Urinary bladder (tissue), 3 donors: ENCODE measurements at regions not wholly inside any gene's neighbourhood (a gene's known extent, or its start where the extent isn't known, plus 50 kb on each side); places are given as distances from the start of the nearest gene placed in this dataset.

Source experiments
- DNase-seq: peaks from one replicate; pipeline ENCODE4 v3.0.0-alpha.2; 2015; ENCODE audit errors: extremely low spot score
- H3K27ac ChIP-seq: one replicate; pipeline ENCODE4 v1.5.1; 2013; ENCODE audit warnings: low read depth, mild to moderate bottlenecking, moderate library complexity
- H3K36me3 ChIP-seq: one replicate; pipeline ENCODE4 v1.6.1; 2013; ENCODE audit warnings: mild to moderate bottlenecking, moderate library complexity; ENCODE audit not compliant: insufficient read depth
- H3K4me1 ChIP-seq: one replicate; pipeline ENCODE4 v1.6.1; 2013; ENCODE audit warnings: mild to moderate bottlenecking, moderate library complexity; ENCODE audit not compliant: insufficient read depth
- H3K4me3 ChIP-seq: one replicate; pipeline ENCODE4 v1.5.1; 2013; ENCODE audit warnings: low read depth, low read length
- WGBS: extraction: QIAGEN DNeasy Blood & Tissue Kit; methylation state at CpG from one replicate; pipeline ENCODE4 v1.1.7; 2013; 5-methylcytosine and 5-hydroxymethylcytosine counted together
- donor health status: healthy with polysubstance abuse.
- donor health status: healthy.

DNA sequence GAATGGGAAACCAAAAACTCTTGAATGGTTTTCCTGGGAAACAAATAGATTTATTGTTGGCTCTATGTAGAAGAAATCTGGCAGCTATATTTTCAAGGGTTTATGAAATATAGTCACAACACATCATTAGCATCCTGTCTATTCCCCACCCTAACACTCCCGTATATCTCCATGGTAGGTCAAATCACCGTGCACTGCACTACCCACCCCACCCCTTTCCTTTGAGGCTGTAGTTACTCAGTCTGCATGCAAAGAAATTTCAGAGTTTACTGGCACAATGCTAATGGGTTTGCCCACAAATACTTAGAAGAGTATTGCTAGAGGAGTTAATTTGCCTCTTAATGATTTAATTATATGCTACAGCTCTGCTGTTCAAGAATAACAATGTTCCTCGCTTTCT, 329.1 kb upstream of the TSHZ2 start:
- Histone ChIP-seq H3K4me1 (no peaks in the 10 kb centered on the region), H3K36me3 (no peaks in the 10 kb centered on the region), H3K27ac (no peak overlapping the region), H3K4me3 (no peak overlapping the region)
- DNase-seq: no peak
- 88% methylated on average over 3 of the region's 3 CpGs for WGBS

DNA sequence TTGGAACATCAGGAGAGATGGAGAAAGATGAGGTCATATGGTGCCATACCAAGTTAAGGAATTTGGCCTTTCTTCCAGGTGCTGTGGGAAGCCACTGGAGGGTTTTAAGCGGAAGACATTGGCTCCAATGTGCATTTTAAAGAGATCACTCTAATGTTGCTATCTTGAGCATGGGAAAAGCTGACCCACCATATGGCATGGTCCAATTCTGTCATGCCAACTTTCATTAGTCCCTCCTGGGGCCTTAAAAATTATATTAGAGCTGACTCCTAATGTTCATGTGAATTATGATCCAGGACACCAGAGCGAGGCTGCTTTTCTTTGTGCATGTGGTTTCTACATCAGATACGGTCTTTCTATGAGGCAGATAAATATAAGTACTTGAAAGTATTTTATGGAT, 335.0 kb upstream of the TSHZ2 start:
- 96% methylated on average over 3 of the region's 3 CpGs for WGBS
- no peak overlapping the region for H3K27ac ChIP-seq

DNA sequence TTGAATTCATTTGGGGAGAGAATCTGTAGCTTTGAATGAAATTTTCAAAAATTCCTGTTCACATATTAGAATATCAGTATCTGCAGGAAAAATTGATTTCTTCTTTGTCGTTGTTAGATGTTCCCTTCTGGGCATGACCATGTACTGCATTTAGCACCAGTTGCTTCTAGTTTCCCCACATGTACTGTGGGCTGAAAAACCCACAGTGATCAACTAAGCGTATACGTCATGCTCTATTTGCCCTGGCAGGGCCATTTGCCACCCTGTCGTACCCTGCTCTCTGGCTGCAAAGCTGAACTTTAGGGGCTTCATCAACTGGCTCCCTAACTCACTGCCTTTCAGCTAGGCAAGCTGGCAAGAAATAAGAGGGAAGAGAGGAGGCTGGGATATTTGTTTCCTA, 340.7 kb upstream of the TSHZ2 start:
- Histone ChIP-seq H3K4me1 (no peaks in the 10 kb centered on the region), H3K4me3 (no peak overlapping the region), H3K27ac (no peak overlapping the region), H3K36me3 (no peaks in the 10 kb centered on the region)
- DNase-seq: no peak
- WGBS: 97% methylated on average over 4 of the region's 4 CpGs

More for the DNA sequence above, 335.0 kb upstream of the TSHZ2 start:
- Histone ChIP-seq H3K4me3 (no peak overlapping the region), H3K36me3 (no peaks in the 10 kb centered on the region), H3K4me1 (no peaks in the 10 kb centered on the region)
- no peak for DNase-seq

DNA sequence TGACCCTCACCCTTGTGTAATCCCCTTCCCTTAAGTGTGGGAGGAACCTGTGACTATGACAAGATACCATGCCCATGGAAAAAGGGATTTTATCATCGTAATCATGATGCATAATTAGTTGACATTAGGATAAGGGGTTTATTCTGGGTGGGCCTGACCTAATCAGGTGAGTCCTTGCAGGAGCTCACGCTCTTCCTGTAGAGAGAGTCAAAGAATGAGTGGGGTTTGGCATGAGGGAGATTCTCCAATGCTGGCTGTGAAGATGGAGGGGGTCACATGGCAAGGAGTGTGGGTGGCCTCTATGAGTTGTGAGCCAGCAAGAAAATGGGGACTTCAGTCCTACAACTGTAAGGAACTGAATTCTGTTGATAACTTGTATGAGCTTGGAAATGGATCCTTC, 342.0 kb upstream of the TSHZ2 start:
- no peaks in the 10 kb centered on the region for H3K4me1 ChIP-seq
- H3K27ac ChIP-seq: no peak overlapping the region
- no peak for DNase-seq
- WGBS: 74% methylated on average over 2 of the region's 2 CpGs
- no peaks in the 10 kb centered on the region for H3K36me3 ChIP-seq
- no peak overlapping the region for H3K4me3 ChIP-seq

DNA sequence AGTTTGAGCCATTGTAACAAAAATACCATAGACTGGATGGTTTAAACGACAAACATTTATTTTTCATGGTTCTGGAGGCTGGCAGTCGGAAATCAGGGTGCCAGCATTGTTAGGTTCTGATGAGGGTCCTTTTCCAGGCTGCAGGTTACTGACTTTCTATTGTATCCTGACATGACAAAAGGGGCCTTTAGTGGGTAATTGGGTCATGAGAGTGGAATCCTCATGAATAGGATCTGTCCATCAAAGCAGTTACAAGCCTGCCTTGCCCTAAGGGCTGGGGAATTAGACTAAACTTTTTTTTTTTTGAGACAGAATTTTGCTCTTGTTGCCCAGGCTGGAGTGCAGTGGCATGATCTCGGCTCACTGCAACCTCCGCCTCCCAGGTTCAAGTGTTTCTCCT, 347.9 kb upstream of the TSHZ2 start:
- no peak for DNase-seq
- Histone ChIP-seq H3K36me3 (no peaks in the 10 kb centered on the region), H3K4me1 (no peaks in the 10 kb centered on the region), H3K27ac (no peak overlapping the region), H3K4me3 (no peak overlapping the region)
- 86% methylated on average over 4 of the region's 4 CpGs for WGBS

DNA sequence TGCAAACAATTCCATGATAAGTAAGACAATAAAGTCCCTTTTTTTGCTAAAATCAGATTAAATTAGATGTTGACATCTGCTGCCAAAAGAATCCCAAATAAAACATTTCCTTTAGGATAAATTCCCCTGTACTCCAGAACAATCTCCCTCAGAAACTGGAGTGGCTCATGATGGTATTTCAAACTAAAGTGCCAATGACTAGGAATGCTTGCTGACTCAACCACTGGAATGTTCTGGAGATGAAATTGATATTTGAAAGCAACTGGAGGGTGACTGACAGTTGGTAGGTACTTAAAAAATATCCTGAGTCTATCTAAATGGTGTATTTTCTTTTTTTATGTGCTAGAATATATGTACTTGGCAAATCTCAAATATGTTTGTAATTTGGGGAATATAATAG, 350.1 kb upstream of the TSHZ2 start:
- H3K27ac ChIP-seq: no peak overlapping the region
- no peak overlapping the region for H3K4me3 ChIP-seq
- no peaks in the 10 kb centered on the region for H3K4me1 ChIP-seq
- no peak for DNase-seq
- H3K36me3 ChIP-seq: no peaks in the 10 kb centered on the region

DNA sequence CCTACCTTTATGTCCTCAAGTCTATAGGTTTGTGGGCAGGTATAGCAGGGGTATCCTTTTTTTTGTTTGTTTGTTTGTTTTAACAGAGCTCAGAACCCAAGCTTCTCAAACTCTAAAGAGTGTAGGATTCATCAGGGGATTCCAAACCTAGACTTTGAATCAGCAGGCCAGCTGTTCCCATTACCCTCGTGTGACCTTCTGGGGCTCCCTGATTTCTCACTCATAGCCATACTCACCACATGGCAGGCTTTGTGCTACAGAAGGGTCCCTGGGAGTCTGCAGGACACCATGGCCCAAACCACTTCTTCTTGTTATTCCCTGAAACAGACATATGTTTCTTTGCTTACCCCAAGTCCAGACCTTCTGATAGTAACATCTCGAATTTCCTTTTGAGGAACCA, 350.8 kb upstream of the TSHZ2 start:
- Histone ChIP-seq H3K27ac (no peak overlapping the region), H3K36me3 (no peaks in the 10 kb centered on the region), H3K4me3 (no peak overlapping the region), H3K4me1 (no peaks in the 10 kb centered on the region)
- WGBS: 75% methylated on average over 2 of the region's 2 CpGs
- no peak for DNase-seq

DNA sequence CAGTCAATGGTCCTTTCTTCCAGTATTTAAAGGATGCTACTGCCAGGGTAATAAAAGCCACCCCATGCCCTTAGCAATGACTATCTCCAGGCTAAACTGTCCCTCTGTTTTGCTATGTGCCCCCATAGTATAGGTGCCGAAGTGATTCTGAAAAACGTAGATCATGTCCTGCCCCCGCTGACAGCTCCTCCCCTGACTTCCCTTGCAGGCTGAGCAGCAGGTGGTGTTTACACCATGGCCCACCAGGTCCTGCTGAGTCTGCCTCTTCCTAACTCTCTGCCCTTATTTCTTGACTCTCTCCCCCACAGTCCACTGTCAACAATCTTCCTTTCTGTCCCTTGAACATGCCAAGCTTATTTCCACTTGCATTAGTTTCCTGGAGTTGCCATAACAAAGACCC, 352.5 kb upstream of the TSHZ2 start:
- Histone ChIP-seq H3K4me3 (no peak overlapping the region), H3K27ac (no peak overlapping the region), H3K4me1 (no peaks in the 10 kb centered on the region), H3K36me3 (no peaks in the 10 kb centered on the region)
- WGBS: 87% methylated on average over 3 of the region's 3 CpGs
- DNase-seq: no peak

DNA sequence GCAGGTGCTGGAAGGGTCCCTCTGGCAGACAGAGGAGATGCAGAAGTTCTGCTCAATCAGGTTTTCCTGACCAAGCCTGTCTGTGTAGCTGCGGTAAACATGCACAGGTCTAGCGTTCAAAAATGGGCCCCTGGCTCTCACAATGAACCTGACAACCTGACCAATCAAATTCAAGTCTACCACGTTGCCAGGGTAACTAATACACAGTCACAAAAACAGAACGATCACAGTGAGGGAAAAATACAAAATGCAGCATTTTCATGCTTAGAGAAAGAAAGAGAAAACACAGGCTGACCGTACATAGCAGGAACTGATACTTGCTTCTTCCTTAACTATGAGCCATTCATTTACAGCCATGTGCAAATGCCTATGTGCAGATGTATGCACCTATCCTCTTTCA, 353.1 kb upstream of the TSHZ2 start:
- WGBS: 53% methylated on average over 5 of the region's 5 CpGs
- no peak overlapping the region for H3K4me3 ChIP-seq
- no peak overlapping the region for H3K27ac ChIP-seq
- no peaks in the 10 kb centered on the region for H3K36me3 ChIP-seq
- DNase-seq: no peak
- no peaks in the 10 kb centered on the region for H3K4me1 ChIP-seq

DNA sequence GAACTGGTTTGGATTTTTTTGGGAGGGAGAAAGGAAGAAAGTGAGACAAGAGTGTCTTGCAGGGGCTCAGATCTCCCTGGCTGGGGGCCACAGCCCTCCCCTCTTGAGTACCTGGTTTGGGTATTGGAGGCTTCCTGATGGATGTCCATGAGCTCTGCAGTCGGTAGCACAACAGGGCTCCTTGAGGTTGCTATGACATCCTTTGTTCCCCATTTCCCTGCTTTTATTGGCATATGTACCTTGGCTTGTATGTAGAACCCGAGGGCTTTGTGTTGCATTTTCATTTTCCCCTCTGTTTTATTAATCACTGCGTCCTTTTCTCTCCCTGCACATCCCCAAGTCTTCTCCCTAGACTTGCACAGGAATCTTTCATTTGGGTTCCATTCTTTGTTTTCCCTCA, 355.5 kb upstream of the TSHZ2 start:
- Histone ChIP-seq H3K36me3 (no peaks in the 10 kb centered on the region), H3K4me1 (no peaks in the 10 kb centered on the region), H3K27ac (no peak overlapping the region), H3K4me3 (no peak overlapping the region)
- no peak for DNase-seq
- WGBS: 78% methylated on average over 3 of the region's 3 CpGs

DNA sequence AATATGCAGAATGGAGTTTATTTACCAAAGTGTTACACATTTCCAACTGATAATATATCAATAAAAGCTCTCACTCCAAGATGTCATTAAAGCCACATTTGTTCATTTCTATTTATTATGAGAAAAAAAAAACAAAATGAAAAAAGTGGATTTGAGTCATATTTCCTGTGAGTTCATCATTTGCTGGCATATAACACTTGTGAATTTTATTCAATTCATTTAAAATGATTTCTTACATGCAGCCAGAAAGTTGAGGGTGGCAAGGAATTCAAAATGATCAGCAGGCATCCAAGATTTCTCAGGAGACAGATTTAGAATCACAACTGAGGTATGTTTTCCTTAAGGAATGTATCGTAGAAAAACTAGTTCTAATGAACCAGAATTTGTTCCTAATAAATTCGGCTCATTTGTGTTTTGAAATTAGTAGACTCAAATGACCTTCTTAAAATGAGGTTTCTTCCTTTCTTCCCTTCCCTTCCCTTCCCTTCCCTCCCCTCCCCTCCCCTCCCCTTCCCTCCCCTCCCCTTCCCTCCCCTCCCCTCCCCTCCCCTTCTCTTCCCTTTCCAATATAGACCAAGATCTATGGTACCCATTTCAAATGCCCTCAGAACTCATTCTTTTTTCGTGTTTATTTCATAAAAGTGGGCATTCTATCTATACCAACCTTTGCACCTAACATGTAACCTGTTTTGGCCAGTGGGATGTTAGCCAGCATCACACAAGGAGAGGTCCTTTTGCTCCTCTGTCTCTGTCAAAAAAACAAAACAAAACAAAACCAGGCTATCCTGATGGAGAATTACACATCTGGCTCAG, 357.9 kb upstream of the TSHZ2 start:
- Histone ChIP-seq H3K36me3 (no peaks in the 10 kb centered on the region), H3K4me1 (no peaks in the 10 kb centered on the region), H3K4me3 (no peak overlapping the region), H3K27ac (no peak overlapping the region)
- DNase-seq: no peak
- WGBS: 90% methylated on average over 3 of the region's 3 CpGs

DNA sequence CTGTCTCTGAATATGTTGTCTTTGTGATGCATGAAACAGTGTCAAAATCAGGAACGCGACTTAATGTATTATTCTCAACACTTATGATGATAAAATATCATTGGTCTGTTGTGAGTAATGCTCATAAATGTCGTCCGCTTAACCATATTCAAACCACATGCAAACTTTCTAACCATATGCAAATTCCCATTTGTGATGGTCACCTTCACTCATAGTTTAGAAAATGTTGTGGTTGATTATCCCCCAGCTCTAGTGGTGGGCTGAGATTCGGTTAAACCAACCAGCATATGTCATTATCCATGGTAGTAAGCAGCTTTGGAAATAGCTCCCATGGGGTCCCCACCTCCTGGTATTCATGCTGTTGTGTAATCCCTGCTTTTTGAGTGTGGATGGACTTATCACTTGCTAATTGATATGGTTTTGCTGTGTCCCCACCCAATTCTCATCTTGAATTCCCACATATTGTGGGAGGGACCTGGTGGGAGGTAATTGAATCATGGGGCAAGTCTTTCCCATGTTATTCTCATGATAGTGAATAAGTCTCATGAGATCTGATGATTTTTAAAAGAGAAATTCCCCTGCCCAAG, 360.0 kb upstream of the TSHZ2 start:
- H3K27ac ChIP-seq: no peak overlapping the region
- H3K4me3 ChIP-seq: no peak overlapping the region
- no peaks in the 10 kb centered on the region for H3K4me1 ChIP-seq
- no peak for DNase-seq
- WGBS: 86% methylated on average over 5 of the region's 5 CpGs
- H3K36me3 ChIP-seq: no peaks in the 10 kb centered on the region

DNA sequence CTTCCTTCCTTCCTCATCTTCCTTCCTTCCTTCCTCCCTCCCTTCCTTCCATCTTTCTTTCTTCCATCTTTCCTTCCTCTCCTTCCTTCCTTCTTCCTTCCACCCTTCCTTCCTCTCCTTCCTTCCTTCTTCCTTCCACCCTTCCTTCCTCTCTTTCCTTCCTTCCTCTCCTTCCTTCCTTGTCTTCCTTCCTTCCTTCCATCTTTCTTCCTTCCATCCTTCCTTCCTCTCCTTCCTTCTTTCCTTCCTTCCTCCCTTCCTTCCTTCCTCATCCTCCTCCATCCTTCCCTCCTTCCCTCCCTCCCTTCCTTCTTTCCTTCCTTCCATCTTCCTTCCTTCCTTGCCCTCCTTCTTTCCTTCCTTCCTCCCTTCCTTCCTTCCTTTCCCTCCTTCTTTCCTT, 361.4 kb upstream of the TSHZ2 start:
- Histone ChIP-seq H3K4me3 (no peak overlapping the region), H3K27ac (no peak overlapping the region), H3K36me3 (no peaks in the 10 kb centered on the region), H3K4me1 (no peaks in the 10 kb centered on the region)
- no peak for DNase-seq

DNA sequence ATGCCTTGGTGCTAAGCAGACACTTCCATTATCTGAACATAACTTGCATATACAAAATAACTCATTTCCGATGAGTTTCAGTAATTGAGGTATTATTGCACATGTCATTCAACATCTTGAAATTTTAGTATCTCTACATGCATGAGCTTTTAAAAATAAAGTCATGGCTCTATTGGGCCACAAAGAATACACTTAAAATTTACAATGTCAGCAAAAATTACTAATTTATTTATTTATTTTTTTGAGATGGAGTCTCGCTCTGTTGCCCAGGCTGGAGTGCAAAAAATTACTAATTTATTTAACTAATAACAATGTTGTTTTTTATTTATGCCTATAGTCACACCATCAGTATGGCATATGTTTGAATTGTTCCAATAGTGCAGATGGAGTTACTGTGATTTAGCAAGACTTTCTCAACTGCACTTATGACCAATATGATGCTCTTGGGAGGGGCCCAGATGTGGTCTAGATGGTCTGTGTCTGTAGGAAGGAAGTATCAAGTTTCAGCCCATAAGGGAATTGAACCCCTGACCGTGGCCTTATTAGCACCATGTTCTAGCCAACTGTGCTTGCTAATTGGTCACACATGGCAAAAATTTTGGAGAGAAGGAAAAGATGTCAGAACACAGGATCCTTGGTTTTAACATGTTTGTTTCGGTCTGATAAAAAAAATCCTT, 370.7 kb upstream of the TSHZ2 start:
- Histone ChIP-seq H3K27ac (no peak overlapping the region), H3K4me3 (no peak overlapping the region), H3K36me3 (no peaks in the 10 kb centered on the region), H3K4me1 (no peaks in the 10 kb centered on the region)
- no peak for DNase-seq
- 82% methylated on average over 4 of the region's 4 CpGs for WGBS
